Endothelial cell of umbilical vein (primary cell): ENCODE measurements at regions not wholly inside any gene's neighbourhood (a gene's known extent, or its start where the extent isn't known, plus 50 kb on each side); places are given as distances from the start of the nearest gene placed in this dataset.
A peak's percentile ranks its signal among the peaks of the same experiment; 100 is the strongest.

Source experiments
- BruUV-seq: library from RNA; stranded (reverse); fragments of 400-500 nt; replicated peaks from 2 replicates; lab custom pipeline; 2021; lab: Mats Ljungman, UMichigan
- CTCF ChIA-PET: fragments of 300-600, 350-600 bp; sonication (Branson Sonifier 250); formaldehyde crosslinking; loops from one replicate; lab custom pipeline; 2021; ENCODE audit warnings: antibody characterized with exemption, inconsistent platforms; lab: Charles Lee
- POLR2A ChIA-PET: fragments of 300-600, 350-600 bp; sonication (Branson Sonifier 250); formaldehyde crosslinking; loops from one replicate; lab custom pipeline; 2021; ENCODE audit warnings: antibody characterized with exemption, inconsistent platforms; lab: Charles Lee
- DNase-seq: peaks from one replicate; pipeline ENCODE4 v3.0.0-alpha.2; 2011; ENCODE audit warnings: low read depth, low spot score
- FAIRE-seq: peaks from 2 replicates; lab custom pipeline; 2011; peaks lifted over from hg19 to GRCh38; lab: Jason Lieb, UNC
- H2AFZ ChIP-seq: 2 replicates; pipeline ENCODE4 v1.6.0; 2012; ENCODE audit warnings: low read depth, low read length, control low read depth, inconsistent platforms
- H3K27ac ChIP-seq: 2 replicates; pipeline ENCODE4 v1.5.1; 2011; ENCODE audit warnings: low read depth, mild to moderate bottlenecking, control low read depth, low read length, moderate library complexity; ENCODE audit not compliant: insufficient read depth
- H3K27me3 ChIP-seq, 2 experiments: 2 replicates each; pipeline versions ENCODE4 v1.6.0 to v1.6.1; 2011; ENCODE audit warnings: low read length in 2 of 2, mixed read lengths in 1 of 2; ENCODE audit not compliant: control insufficient read depth in 2 of 2, insufficient read depth in 2 of 2
- H3K36me3 ChIP-seq, 2 experiments: 2 replicates in 1 of 2; 3 replicates in 1 of 2; pipeline ENCODE4 v1.5.1; 2011; ENCODE audit warnings: low read length in 2 of 2, mild to moderate bottlenecking in 1 of 2, moderate library complexity in 1 of 2; ENCODE audit not compliant: control insufficient read depth in 2 of 2, insufficient read depth in 2 of 2; ENCODE audit errors: extremely low read depth in 1 of 2
- H3K4me1 ChIP-seq: 3 replicates; pipeline ENCODE4 v1.5.1; 2011; ENCODE audit warnings: mild to moderate bottlenecking, low read length; ENCODE audit not compliant: control insufficient read depth, insufficient read depth; ENCODE audit errors: extremely low read depth
- H3K4me2 ChIP-seq: 2 replicates; pipeline ENCODE4 v1.6.1; 2011; ENCODE audit warnings: low read length, control low read depth, mixed read lengths; ENCODE audit not compliant: insufficient read depth
- H3K4me3 ChIP-seq, 3 experiments: fragments of 200-600 bp in 1 of 3; sonication (generic), shearing (Covaris generic) in 1 of 3; replicated peaks in 1 of 3; 2 replicates each; pipeline ENCODE4 v1.5.1; 2011 to 2016; ENCODE audit warnings: control low read depth in 3 of 3, low read length in 3 of 3, mild to moderate bottlenecking in 2 of 3, inconsistent platforms in 1 of 3, low read depth in 1 of 3, moderate library complexity in 1 of 3; ENCODE audit not compliant: insufficient read depth in 1 of 3
- H3K79me2 ChIP-seq: 2 replicates; pipeline ENCODE4 v1.6.0; 2012; ENCODE audit warnings: low read length, inconsistent platforms; ENCODE audit not compliant: control insufficient read depth, insufficient read depth
- H3K9ac ChIP-seq: replicated peaks from 2 replicates; pipeline ENCODE3; 2011; ENCODE audit warnings: low read length, control low read depth; ENCODE audit not compliant: insufficient read depth; ENCODE audit errors: extremely low read depth
- H3K9me1 ChIP-seq: replicated peaks from 3 replicates; pipeline ENCODE4 v1.6.0; 2011; ENCODE audit warnings: mild to moderate bottlenecking, low read length; ENCODE audit not compliant: control insufficient read depth, insufficient read depth; ENCODE audit errors: extremely low read depth
- H3K9me3 ChIP-seq: replicated peaks from 2 replicates; pipeline ENCODE4 v1.5.1; 2012; ENCODE audit warnings: low read length, inconsistent platforms; ENCODE audit not compliant: control insufficient read depth, insufficient read depth
- H4K20me1 ChIP-seq: replicated peaks from 2 replicates; pipeline ENCODE3; 2011; ENCODE audit warnings: mild to moderate bottlenecking, low read length; ENCODE audit not compliant: control insufficient read depth, insufficient read depth; ENCODE audit errors: extremely low read depth
- EZH2 ChIP-seq: IDR thresholded peaks from 2 replicates; pipeline ENCODE4 v1.6.1; 2012; ENCODE audit warnings: borderline replicate concordance, low read depth, mild to moderate bottlenecking, moderate library complexity, low read length, inconsistent platforms; ENCODE audit not compliant: severe bottlenecking
- FOS ChIP-seq: IDR thresholded peaks from 2 replicates; pipeline ENCODE4 v1.6.1; 2011; ENCODE audit warnings: mild to moderate bottlenecking, low read length, moderate library complexity, borderline replicate concordance; ENCODE audit not compliant: insufficient read depth
- GATA2 ChIP-seq: IDR thresholded peaks from 2 replicates; pipeline ENCODE4 v1.7.0; 2011; ENCODE audit warnings: low read depth, mild to moderate bottlenecking, moderate library complexity, mixed read lengths, low read length; ENCODE audit not compliant: insufficient read length, insufficient read depth
- JUN ChIP-seq: IDR thresholded peaks from 2 replicates; pipeline ENCODE4 v1.6.1; 2011; ENCODE audit warnings: borderline replicate concordance, low read depth; ENCODE audit not compliant: insufficient read length, insufficient read depth
- MYC ChIP-seq: IDR thresholded peaks from one replicate; pipeline ENCODE4 v1.6.1; 2011; ENCODE audit warnings: mild to moderate bottlenecking, low read depth, low read length
- POLR2A ChIP-seq: IDR thresholded peaks from 2 replicates; pipeline ENCODE4 v1.6.1; 2012; ENCODE audit warnings: low read depth, mild to moderate bottlenecking, control low read depth, low read length
- POLR2AphosphoS5 ChIP-seq: IDR thresholded peaks from 2 replicates; pipeline ENCODE4 v1.6.1; 2012; ENCODE audit warnings: low read depth, mild to moderate bottlenecking, control low read depth, low read length, moderate library complexity; ENCODE audit not compliant: insufficient read depth
- dilution Hi-C: fragments of 300-500 bp; cut with MboI; formaldehyde crosslinking; loops from one replicate; pipeline ENCODE4 v1.15.0; 2019; ENCODE audit warnings: low sequenced_read_pairs; ENCODE audit not compliant: extremely low pct_ligation_motif_present
- intact Hi-C: fragments of 100-400 bp; cut with micrococcal nuclease; formaldehyde crosslinking; loops from one replicate; pipeline ENCODE4 v1.10.0; 2022
- TF ChIP-seq, protein P1 (sequence below): IDR thresholded peaks from 2 replicates; pipeline ENCODE4 v1.6.1; 2011; ENCODE audit not compliant: insufficient read depth, insufficient read length
- TF ChIP-seq, protein P2 (sequence below), 2 donors: IDR thresholded peaks; 1 replicate in 1 of 2; 2 replicates in 1 of 2; pipeline ENCODE4 v1.5.1; 2011; ENCODE audit warnings: low read length in 2 of 2, mild to moderate bottlenecking in 2 of 2, moderate library complexity in 2 of 2, control low read depth in 1 of 2, inconsistent platforms in 1 of 2, low read depth in 1 of 2; ENCODE audit not compliant: insufficient read depth in 1 of 2; ENCODE audit errors: extremely low read depth in 1 of 2

DNA sequence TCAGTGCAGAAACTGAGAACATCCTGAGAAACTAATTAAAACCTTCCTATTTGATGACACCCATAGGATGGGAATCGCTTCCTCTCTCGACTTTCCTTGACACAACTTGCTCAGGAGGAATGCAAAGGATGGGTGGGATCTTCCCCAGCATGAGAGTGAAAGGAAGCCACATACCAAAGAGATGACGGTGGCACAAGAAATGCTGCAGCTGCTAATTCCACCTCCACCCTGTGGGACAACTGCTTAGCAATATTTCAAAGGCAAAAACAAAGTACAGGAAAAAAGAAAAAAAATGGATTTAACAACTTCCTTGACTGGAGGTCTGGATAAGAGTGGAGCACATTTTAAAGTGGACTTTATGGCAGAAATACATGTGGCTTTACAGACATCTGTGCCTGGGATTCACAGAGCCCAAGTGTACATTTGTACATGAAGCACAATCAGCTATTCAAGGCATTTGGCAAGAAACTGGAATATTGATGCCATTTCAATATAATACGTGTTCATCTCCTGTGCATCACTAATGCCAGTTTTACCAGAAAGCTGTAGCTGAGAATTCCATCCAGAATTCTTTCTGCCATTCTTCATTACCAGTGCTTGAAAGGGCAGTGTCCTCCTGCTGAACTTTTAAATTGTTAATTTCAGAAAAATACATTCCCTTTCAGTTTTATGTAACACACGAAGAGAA, 359.2 kb upstream of the ACTBL2 start:
- BruUV-seq = TSS peak; percentile 80
- FAIRE-seq = peak; percentile 98
- dilution Hi-C loops (no loop called here), intact Hi-C loops (loop anchor here (1.0 to 5.0 kb wide), 11 partner anchors 9 to 825 kb away; partner anchors contain the start of gene PLK2)
- Histone ChIP-seq H3K4me3 (no peak overlapping the region), H4K20me1 (no peaks in the 10 kb centered on the region), H3K9me1 (no peaks in the 10 kb centered on the region), H3K9me3 (no peaks in the 10 kb centered on the region), H3K9ac (peak overlapping the region; percentile 83), H3K27ac (peak overlapping the region; percentile 90), H3K4me2 (peak overlapping the region; percentile 58), H3K27me3 (no peaks in the 10 kb centered on the region), H3K36me3 (no peaks in the 10 kb centered on the region), H3K79me2 (no peaks in the 10 kb centered on the region), H3K4me1 (peaks cover 66% of the 10 kb centered on the region), H2AFZ (peak overlapping the region; percentile 14)
- TF ChIP-seq GATA2 (peak; percentile 63), POLR2AphosphoS5 (peak; percentile 75), POLR2A (no peak), FOS (peak; percentile 93), MYC (no peak), EZH2 (no peak), JUN (peak; percentile 89)
- TF ChIP-seq, protein P1, sequence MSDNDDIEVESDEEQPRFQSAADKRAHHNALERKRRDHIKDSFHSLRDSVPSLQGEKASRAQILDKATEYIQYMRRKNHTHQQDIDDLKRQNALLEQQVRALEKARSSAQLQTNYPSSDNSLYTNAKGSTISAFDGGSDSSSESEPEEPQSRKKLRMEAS = peak; percentile 15
- TF ChIP-seq, protein P2, sequence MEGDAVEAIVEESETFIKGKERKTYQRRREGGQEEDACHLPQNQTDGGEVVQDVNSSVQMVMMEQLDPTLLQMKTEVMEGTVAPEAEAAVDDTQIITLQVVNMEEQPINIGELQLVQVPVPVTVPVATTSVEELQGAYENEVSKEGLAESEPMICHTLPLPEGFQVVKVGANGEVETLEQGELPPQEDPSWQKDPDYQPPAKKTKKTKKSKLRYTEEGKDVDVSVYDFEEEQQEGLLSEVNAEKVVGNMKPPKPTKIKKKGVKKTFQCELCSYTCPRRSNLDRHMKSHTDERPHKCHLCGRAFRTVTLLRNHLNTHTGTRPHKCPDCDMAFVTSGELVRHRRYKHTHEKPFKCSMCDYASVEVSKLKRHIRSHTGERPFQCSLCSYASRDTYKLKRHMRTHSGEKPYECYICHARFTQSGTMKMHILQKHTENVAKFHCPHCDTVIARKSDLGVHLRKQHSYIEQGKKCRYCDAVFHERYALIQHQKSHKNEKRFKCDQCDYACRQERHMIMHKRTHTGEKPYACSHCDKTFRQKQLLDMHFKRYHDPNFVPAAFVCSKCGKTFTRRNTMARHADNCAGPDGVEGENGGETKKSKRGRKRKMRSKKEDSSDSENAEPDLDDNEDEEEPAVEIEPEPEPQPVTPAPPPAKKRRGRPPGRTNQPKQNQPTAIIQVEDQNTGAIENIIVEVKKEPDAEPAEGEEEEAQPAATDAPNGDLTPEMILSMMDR (IDR thresholded peaks at IDR 0.05; ENCODE audit: extremely low read depth in 1 of 2, insufficient read depth in 1 of 2, low read depth in 1 of 2, low read length in 2 of 2) = no peak
- DNase-seq = peak; percentile 96
- ChIA-PET POLR2A (interaction anchor here (1.1 to 1.7 kb wide), 2 partner anchors 614 to 618 kb away, joined by 4 read pairs; no protein-coding TSS in a partner anchor), CTCF (interaction anchor here (0.9 to 2.3 kb wide), 8 partner anchors 9 to 619 kb away, joined by 3 to 19 read pairs (median 4); no protein-coding TSS in a partner anchor)
